Esophagus squamous epithelium (tissue), 4 donors: ENCODE measurements at regions not wholly inside any gene's neighbourhood (a gene's known extent, or its start where the extent isn't known, plus 50 kb on each side); places are given as distances from the start of the nearest gene placed in this dataset.

Experiments
- POLR2A ChIP-seq, 4 donors: fragments of 450-650 bp; IDR thresholded peaks; one replicate each; pipeline ENCODE4 v1.6.1; 2017; ENCODE audit warnings: antibody characterized with exemption in 4 of 4, mild to moderate bottlenecking in 4 of 4, moderate library complexity in 3 of 4
- TF ChIP-seq, protein P1 (sequence below), 6 experiments: fragments of 450-650 bp in 4 of 6; fragments of 200-600 bp in 2 of 6; sonication (generic) in 2 of 6; IDR thresholded peaks; one replicate each; pipeline ENCODE4 v1.5.1; 2016 to 2019; ENCODE audit warnings: antibody characterized with exemption in 6 of 6, mild to moderate bottlenecking in 4 of 6, moderate library complexity in 4 of 6

DNA sequence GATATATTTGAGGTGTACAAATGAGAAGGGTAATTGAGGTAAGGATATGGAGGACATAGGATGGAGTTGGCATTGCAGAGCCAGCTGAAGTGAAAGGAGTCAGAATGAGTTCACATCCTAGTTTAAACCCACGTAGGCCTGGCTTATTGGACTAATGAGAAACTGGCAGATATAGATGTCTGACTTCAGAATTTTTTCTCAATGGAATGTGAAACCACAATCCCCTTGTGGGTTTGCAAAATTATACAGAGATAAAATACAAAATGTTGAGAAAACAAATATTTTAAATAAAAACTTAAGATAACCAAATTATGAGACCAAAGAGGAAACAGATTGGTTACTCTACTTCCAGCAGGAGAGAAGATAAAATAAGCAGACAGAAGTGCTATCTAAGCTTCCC, 277.4 kb upstream of the LRRC7 start:
- TF ChIP-seq, protein P1, sequence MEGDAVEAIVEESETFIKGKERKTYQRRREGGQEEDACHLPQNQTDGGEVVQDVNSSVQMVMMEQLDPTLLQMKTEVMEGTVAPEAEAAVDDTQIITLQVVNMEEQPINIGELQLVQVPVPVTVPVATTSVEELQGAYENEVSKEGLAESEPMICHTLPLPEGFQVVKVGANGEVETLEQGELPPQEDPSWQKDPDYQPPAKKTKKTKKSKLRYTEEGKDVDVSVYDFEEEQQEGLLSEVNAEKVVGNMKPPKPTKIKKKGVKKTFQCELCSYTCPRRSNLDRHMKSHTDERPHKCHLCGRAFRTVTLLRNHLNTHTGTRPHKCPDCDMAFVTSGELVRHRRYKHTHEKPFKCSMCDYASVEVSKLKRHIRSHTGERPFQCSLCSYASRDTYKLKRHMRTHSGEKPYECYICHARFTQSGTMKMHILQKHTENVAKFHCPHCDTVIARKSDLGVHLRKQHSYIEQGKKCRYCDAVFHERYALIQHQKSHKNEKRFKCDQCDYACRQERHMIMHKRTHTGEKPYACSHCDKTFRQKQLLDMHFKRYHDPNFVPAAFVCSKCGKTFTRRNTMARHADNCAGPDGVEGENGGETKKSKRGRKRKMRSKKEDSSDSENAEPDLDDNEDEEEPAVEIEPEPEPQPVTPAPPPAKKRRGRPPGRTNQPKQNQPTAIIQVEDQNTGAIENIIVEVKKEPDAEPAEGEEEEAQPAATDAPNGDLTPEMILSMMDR (IDR thresholded peaks at IDR 0.05) = no peak
- no peak for TF ChIP-seq POLR2A (IDR thresholded peaks at IDR 0.05)
